ENCODE measurements at regions not wholly inside any gene's neighbourhood (a gene's known extent, or its start where the extent isn't known, plus 50 kb on each side); places are given as distances from the start of the nearest gene placed in this dataset.
A peak's percentile ranks its signal among the peaks of the same experiment; 100 is the strongest.

DNA sequence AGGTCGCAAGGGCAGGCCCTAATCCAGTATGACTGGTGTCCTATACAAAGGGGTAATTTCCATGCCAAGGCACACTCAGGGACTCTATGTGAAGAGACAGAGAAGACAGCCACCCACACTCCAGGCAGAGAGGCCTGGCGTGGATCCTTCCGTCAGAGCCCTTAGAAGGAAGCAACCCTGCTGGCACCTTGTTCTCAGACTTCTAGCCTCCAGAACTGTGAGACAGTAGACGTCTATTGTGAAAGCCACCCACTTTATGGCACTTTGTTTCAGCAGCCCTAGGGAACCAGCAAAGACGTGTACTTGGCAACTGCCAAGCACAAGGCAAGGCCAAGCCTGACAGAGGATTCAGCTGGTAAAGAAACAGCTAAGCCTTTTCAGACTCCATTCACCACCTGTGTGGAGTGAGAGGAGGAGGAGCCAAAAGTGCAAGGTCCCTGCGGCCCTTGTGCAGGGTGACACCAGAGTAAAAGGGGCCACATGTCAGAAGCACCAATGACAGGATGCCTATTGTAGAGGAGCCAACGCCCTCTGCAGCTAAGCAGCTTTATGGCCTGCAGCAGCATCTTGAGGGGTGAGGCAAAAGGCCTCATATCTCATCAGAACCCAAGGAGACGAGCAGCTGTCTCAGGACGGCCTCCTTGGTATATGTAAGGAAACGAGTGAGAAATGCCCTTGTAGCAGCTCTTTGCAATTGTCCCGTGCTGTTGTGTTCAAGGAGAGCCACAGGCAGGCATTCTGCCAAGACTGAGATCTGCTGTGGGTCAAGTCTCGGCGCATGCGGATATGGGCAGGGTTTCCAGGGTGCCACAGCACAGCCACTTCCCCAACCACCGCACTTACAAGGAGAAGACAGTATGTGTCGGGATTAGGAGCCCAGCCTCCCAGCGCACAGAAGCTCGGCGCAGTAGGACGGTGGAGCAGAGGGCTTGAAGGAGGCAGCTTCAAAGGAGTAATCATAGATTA is 121.5 kb upstream of the LIPC start:
- Mint-ChIP-seq H3K4me3 (no peak overlapping the region), H3K27ac (no peak overlapping the region), H3K36me3 (ENCODE audit: low read depth) (no peaks in the 10 kb centered on the region), H3K4me1 (peaks cover 23% of the 10 kb centered on the region), H3K27me3 (ENCODE audit: low read depth) (peaks cover 15% of the 10 kb centered on the region), H3K9me3 (peaks cover 2% of the 10 kb centered on the region)
- TF ChIP-seq, protein P1, sequence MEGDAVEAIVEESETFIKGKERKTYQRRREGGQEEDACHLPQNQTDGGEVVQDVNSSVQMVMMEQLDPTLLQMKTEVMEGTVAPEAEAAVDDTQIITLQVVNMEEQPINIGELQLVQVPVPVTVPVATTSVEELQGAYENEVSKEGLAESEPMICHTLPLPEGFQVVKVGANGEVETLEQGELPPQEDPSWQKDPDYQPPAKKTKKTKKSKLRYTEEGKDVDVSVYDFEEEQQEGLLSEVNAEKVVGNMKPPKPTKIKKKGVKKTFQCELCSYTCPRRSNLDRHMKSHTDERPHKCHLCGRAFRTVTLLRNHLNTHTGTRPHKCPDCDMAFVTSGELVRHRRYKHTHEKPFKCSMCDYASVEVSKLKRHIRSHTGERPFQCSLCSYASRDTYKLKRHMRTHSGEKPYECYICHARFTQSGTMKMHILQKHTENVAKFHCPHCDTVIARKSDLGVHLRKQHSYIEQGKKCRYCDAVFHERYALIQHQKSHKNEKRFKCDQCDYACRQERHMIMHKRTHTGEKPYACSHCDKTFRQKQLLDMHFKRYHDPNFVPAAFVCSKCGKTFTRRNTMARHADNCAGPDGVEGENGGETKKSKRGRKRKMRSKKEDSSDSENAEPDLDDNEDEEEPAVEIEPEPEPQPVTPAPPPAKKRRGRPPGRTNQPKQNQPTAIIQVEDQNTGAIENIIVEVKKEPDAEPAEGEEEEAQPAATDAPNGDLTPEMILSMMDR (IDR thresholded peaks at IDR 0.05; ENCODE audit: unreplicated experiment in 3 of 3) = no peak

DNA sequence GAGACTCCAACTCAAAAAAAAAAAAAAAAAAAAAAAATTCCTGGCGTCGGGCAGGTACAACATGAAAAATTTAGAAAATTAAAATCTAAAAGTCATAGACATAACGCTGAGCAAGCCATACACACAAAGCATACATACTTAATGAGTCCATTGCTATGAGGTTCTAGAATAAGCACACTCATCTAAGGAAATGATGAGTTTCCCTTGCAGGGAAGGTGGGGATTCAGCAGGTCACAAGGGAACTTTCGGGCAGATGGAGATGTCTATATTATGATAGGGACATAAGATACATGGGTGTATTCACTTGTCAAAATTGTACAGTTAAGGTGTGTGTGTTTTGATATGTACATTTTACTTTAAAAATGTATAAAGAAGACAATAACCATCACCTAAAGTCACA is 120.2 kb upstream of the LIPC start:
- Mint-ChIP-seq H3K36me3 (ENCODE audit: low read depth) (no peaks in the 10 kb centered on the region), H3K4me3 (no peak overlapping the region), H3K4me1 (peaks cover 18% of the 10 kb centered on the region), H3K9me3 (peaks cover 2% of the 10 kb centered on the region), H3K27me3 (ENCODE audit: low read depth) (peaks cover 15% of the 10 kb centered on the region), H3K27ac (no peak overlapping the region)
- TF ChIP-seq, protein P1 (IDR thresholded peaks at IDR 0.05; ENCODE audit: unreplicated experiment in 3 of 3) = no peak

DNA sequence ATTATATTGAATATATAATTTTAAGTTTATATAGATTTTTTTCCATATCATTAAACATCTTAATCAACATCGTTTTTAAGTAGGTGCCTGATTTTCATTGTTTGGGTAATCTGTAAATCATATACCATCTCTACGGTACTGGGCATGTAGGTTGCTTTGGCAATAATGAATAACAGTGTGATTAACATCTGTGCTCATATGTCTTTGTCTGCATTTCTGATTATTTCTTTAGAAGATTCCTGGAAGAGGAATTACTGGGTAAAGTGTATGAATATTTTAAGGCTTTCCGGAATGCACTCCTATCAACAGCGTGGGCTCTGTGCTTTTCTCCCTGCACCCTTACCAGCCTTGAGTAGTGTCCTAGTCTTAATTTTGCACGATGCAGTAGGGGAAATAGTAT is 119.8 kb upstream of the LIPC start:
- H3K4me1 Mint-ChIP-seq = peaks cover 13% of the 10 kb centered on the region
- no peak overlapping the region for H3K27ac Mint-ChIP-seq
- H3K4me3 Mint-ChIP-seq = no peak overlapping the region
- H3K27me3 Mint-ChIP-seq (ENCODE audit: low read depth) = peaks cover 15% of the 10 kb centered on the region
- no peaks in the 10 kb centered on the region for H3K36me3 Mint-ChIP-seq (ENCODE audit: low read depth)
- H3K9me3 Mint-ChIP-seq = peaks cover 2% of the 10 kb centered on the region
- TF ChIP-seq, protein P1 (IDR thresholded peaks at IDR 0.05; ENCODE audit: unreplicated experiment in 3 of 3) = no peak

DNA sequence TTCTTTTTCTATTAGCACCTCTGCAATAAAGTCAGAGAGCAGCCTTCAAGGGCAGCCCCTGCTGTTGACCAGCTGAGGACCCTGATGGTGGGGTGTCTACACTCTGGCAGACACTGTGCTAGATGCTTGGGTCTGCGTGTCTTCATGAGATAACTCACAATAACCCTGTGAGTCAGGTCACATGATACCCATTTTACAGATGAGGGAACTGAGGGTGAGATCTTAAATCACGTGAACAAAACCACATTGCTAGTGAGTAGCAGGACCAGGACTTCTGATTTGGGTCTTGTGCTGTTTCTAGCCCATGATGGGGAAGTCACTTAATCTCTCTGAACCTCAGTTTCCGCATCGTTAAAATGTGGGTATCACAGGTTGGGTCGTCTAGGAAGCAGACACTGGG is 118.5 kb upstream of the LIPC start:
- no peak overlapping the region for H3K4me3 Mint-ChIP-seq
- peaks cover 8% of the 10 kb centered on the region for H3K4me1 Mint-ChIP-seq
- H3K27me3 Mint-ChIP-seq (ENCODE audit: low read depth) = peaks cover 15% of the 10 kb centered on the region
- TF ChIP-seq, protein P1 (IDR thresholded peaks at IDR 0.05; ENCODE audit: unreplicated experiment in 3 of 3) = no peak
- no peaks in the 10 kb centered on the region for H3K36me3 Mint-ChIP-seq (ENCODE audit: low read depth)
- no peak overlapping the region for H3K27ac Mint-ChIP-seq
- H3K9me3 Mint-ChIP-seq = peaks cover 2% of the 10 kb centered on the region

DNA sequence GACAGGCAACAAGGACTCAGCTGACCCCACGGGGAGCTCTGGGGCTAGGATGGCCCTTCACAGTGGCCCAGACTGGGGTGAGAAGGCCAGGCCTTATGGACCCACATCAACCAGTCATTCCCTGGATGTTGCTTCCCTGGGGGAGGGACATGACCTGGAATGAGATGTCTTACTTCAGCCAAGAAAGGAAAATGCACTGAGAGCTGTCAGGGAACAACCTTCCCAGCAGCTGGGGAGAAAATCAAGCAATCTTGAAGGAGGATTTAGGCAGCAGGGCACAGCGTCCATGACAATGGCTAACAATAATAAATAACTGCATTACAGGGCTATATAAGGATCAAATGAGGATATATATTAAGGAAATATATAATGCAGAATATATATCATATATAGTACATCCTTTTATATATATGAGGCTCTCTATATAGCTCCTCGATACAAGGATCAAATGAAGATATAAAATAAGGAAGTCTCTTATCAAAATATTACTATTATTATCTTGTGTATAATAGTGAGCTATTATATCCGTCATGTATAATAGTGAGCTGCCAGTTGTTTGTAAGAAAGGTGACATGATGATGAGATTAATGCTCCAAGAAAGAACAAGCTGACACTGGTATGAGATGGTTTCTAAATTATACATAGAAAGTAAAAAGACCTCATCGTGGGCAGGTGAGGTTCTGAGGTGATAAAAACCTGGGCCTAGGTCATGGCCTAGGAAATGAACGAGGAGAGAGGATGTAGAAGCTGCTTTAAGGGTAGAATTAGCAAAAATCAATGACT is 117.8 kb upstream of the LIPC start:
- peak overlapping the region in 1 of 3 experiments; percentile 32 for H3K27ac Mint-ChIP-seq
- H3K9me3 Mint-ChIP-seq = peaks cover 2% of the 10 kb centered on the region
- H3K36me3 Mint-ChIP-seq (ENCODE audit: low read depth) = no peaks in the 10 kb centered on the region
- peaks cover 7% of the 10 kb centered on the region for H3K4me1 Mint-ChIP-seq
- TF ChIP-seq, protein P1 (IDR thresholded peaks at IDR 0.05; ENCODE audit: unreplicated experiment in 3 of 3) = no peak
- H3K27me3 Mint-ChIP-seq (ENCODE audit: low read depth) = peaks cover 13% of the 10 kb centered on the region
- no peak overlapping the region for H3K4me3 Mint-ChIP-seq
